IMR-90 (cell line): ENCODE measurements at regions not wholly inside any gene's neighbourhood (a gene's known extent, or its start where the extent isn't known, plus 50 kb on each side); places are given as distances from the start of the nearest gene placed in this dataset.

Source experiments
- ATAC-seq: fragments of 200-7000 bp; cut with Tn5 transposase; 2 replicates; pipeline ENCODE4 v1.9.1; 2020; ENCODE audit warnings: low read depth, mild to moderate bottlenecking, moderate library complexity
- BruUV-seq: library from RNA; stranded (reverse); fragments of 400-500 nt; replicated peaks from 2 replicates; lab custom pipeline; 2021; lab: Mats Ljungman, UMichigan
- CTCF ChIA-PET: fragments of 300-600 bp; formaldehyde crosslinking; extraction: SDS; loops from one replicate; lab custom pipeline; 2021; ENCODE audit warnings: antibody characterized with exemption; lab: Yijun Ruan, JAX
- POLR2A ChIA-PET: fragments of 300-600 bp; sonication (Branson Sonifier 250); formaldehyde crosslinking; loops from one replicate; lab custom pipeline; 2022; ENCODE audit warnings: antibody characterized with exemption; ENCODE audit not compliant: unreplicated experiment; lab: Charles Lee
- DNase-seq: peaks from one replicate; pipeline ENCODE4 v3.0.0; 2013
- H2AFZ ChIP-seq: replicated peaks from 2 replicates; pipeline ENCODE3; 2013; ENCODE audit warnings: low read length, mild to moderate bottlenecking; ENCODE audit not compliant: poor library complexity
- H2AK5ac ChIP-seq: 2 replicates; pipeline ENCODE4 v1.6.1; 2013; ENCODE audit warnings: low read depth, low read length, inconsistent platforms
- H2AK9ac ChIP-seq: replicated peaks from 2 replicates; pipeline ENCODE3; 2013; ENCODE audit warnings: mild to moderate bottlenecking, low read depth, low read length, moderate library complexity; ENCODE audit not compliant: poor library complexity
- H2BK120ac ChIP-seq: 2 replicates; pipeline ENCODE4 v1.6.1; 2013; ENCODE audit warnings: low read depth, low read length, inconsistent platforms
- H2BK15ac ChIP-seq: 3 replicates; pipeline ENCODE4 v1.6.1; 2013; ENCODE audit warnings: low read depth, low read length, inconsistent platforms
- H2BK20ac ChIP-seq: 2 replicates; pipeline ENCODE4 v1.6.1; 2013; ENCODE audit warnings: low read depth, mild to moderate bottlenecking, inconsistent platforms, low read length, moderate library complexity
- H2BK5ac ChIP-seq: 2 replicates; pipeline ENCODE4 v1.6.1; 2013; ENCODE audit warnings: mild to moderate bottlenecking, low read depth, low read length, inconsistent platforms; ENCODE audit not compliant: poor library complexity, severe bottlenecking
- H3K14ac ChIP-seq: replicated peaks from 2 replicates; pipeline ENCODE4 v1.6.1; 2013; ENCODE audit warnings: low read depth, low read length, inconsistent platforms
- H3K18ac ChIP-seq: 2 replicates; pipeline ENCODE4 v1.6.1; 2013; ENCODE audit warnings: low read depth, low read length, control low read depth
- H3K23ac ChIP-seq: 2 replicates; pipeline ENCODE4 v1.6.1; 2013; ENCODE audit warnings: low read depth, low read length, inconsistent platforms
- H3K27ac ChIP-seq: 2 replicates; pipeline ENCODE4 v1.5.1; 2013; ENCODE audit warnings: mild to moderate bottlenecking, control low read depth, low read length; ENCODE audit not compliant: insufficient read depth
- H3K27me3 ChIP-seq: 2 replicates; pipeline ENCODE4 v1.6.1; 2013; ENCODE audit warnings: low read length; ENCODE audit not compliant: control insufficient read depth, insufficient read depth
- H3K36me3 ChIP-seq: 2 replicates; pipeline ENCODE4 v1.6.1; 2013; ENCODE audit warnings: low read length, mixed read lengths; ENCODE audit not compliant: control insufficient read depth, insufficient read depth
- H3K4ac ChIP-seq: 2 replicates; pipeline ENCODE4 v1.6.1; 2013; ENCODE audit warnings: low read depth, low read length, inconsistent platforms
- H3K4me1 ChIP-seq: 2 replicates; pipeline ENCODE4 v1.6.1; 2013; ENCODE audit warnings: low read length, mixed read lengths; ENCODE audit not compliant: control insufficient read depth, insufficient read depth
- H3K4me2 ChIP-seq: 2 replicates; pipeline ENCODE4 v1.6.1; 2013; ENCODE audit warnings: low read depth, mild to moderate bottlenecking, control low read depth, low read length, moderate library complexity
- H3K4me3 ChIP-seq: 2 replicates; pipeline ENCODE4 v1.5.1; 2013; ENCODE audit warnings: low read depth, mild to moderate bottlenecking, control low read depth, low read length, moderate library complexity; ENCODE audit not compliant: insufficient read depth
- H3K56ac ChIP-seq: 2 replicates; pipeline ENCODE4 v1.6.1; 2013; ENCODE audit warnings: low read length, inconsistent platforms; ENCODE audit not compliant: insufficient read depth; ENCODE audit errors: extremely low read depth
- H3K79me1 ChIP-seq, 2 experiments: 2 replicates each; pipeline ENCODE4 v1.6.1; 2013; ENCODE audit warnings: low read length in 2 of 2, inconsistent platforms in 1 of 2, low read depth in 1 of 2
- H3K9ac ChIP-seq: 2 replicates; pipeline ENCODE4 v1.6.1; 2013; ENCODE audit warnings: low read depth, low read length, control low read depth
- H3K9me1 ChIP-seq: 2 replicates; pipeline ENCODE4 v1.6.1; 2013; ENCODE audit warnings: low read length, inconsistent platforms; ENCODE audit not compliant: insufficient read depth
- H3K9me3 ChIP-seq: 2 replicates; pipeline ENCODE4 v1.6.1; 2013; ENCODE audit warnings: low read length; ENCODE audit not compliant: control insufficient read depth, insufficient read depth
- H4K20me1 ChIP-seq: 2 replicates; pipeline ENCODE4 v1.6.1; 2013; ENCODE audit warnings: low read length, inconsistent platforms; ENCODE audit not compliant: insufficient read depth
- H4K5ac ChIP-seq: 2 replicates; pipeline ENCODE4 v1.6.1; 2013; ENCODE audit warnings: mild to moderate bottlenecking, low read depth, low read length, control low read depth
- H4K8ac ChIP-seq, 2 experiments: 2 replicates each; pipeline ENCODE4 v1.6.1; 2013; ENCODE audit warnings: low read depth in 2 of 2, low read length in 2 of 2, control low read depth in 1 of 2, inconsistent platforms in 1 of 2
- H4K91ac ChIP-seq: 2 replicates; pipeline ENCODE4 v1.6.1; 2013; ENCODE audit warnings: low read depth, low read length, inconsistent platforms; ENCODE audit not compliant: insufficient read depth
- BHLHE40 ChIP-seq: fragments of 150-350 bp; IDR thresholded peaks from 2 replicates; pipeline ENCODE4 v1.6.1; 2016; ENCODE audit warnings: mild to moderate bottlenecking, low read depth, low read length
- CEBPB ChIP-seq: IDR thresholded peaks from 2 replicates; pipeline ENCODE4 v1.6.1; 2012; ENCODE audit warnings: low read depth, low read length, improper control_type of control experiment
- CTCF ChIP-seq: conservative IDR thresholded peaks from 2 replicates; pipeline ENCODE4 v1.5.1; 2012; ENCODE audit warnings: mild to moderate bottlenecking, low read depth, low read length, improper control_type of control experiment
- MAFK ChIP-seq: IDR thresholded peaks from 2 replicates; pipeline ENCODE4 v1.6.1; 2012; ENCODE audit warnings: low read depth, low read length, improper control_type of control experiment
- MXI1 ChIP-seq: IDR thresholded peaks from 2 replicates; pipeline ENCODE4 v1.6.1; 2012; ENCODE audit warnings: low read depth, mild to moderate bottlenecking, low read length, moderate library complexity, borderline replicate concordance
- WGBS, 2 experiments: methylation state at CpG; one replicate each; pipeline versions ENCODE4 v1.1.5 to v1.1.7; 2013; ENCODE audit warnings: missing lambda C conversion rate in 2 of 2; ENCODE audit not compliant: insufficient read length in 1 of 2; ENCODE audit errors: extremely low coverage in 2 of 2; 5-methylcytosine and 5-hydroxymethylcytosine counted together
- dilution Hi-C: fragments of 300-500 bp; cut with HindIII; formaldehyde crosslinking; loops from one replicate; pipeline ENCODE4 v1.14.3; 2018; ENCODE audit warnings: low sequenced_read_pairs; ENCODE audit not compliant: unreplicated experiment
- in situ Hi-C: fragments of 300-500 bp; cut with MboI; formaldehyde crosslinking; loops from 3 replicates; pipeline ENCODE4 v1.14.3; 2019; ENCODE audit warnings: low sequenced_read_pairs, inconsistent platforms, mixed read lengths
- intact Hi-C: fragments of 100-400 bp; cut with micrococcal nuclease; formaldehyde crosslinking; loops from 2 replicates; pipeline ENCODE4 v1.10.0; 2022
- TF ChIP-seq, protein P1 (sequence below): fragments of 150-350 bp; IDR thresholded peaks from 2 replicates; pipeline ENCODE4 v1.6.1; 2017; ENCODE audit warnings: mild to moderate bottlenecking, antibody characterized with exemption, low read length, low read depth

- Histone ChIP-seq H3K79me1 (no peaks in the 10 kb centered on the region), H4K20me1 (no peaks in the 10 kb centered on the region), H3K36me3 (no peaks in the 10 kb centered on the region), H3K14ac (no peak overlapping the region), H3K9me3 (peaks cover 5% of the 10 kb centered on the region), H3K4ac (no peak overlapping the region), H3K56ac (no peak overlapping the region), H4K91ac (no peak overlapping the region), H2BK120ac (no peak overlapping the region), H3K27ac (no peak overlapping the region), H4K8ac (no peak overlapping the region), H4K5ac (no peak overlapping the region), H3K27me3 (peaks cover 12% of the 10 kb centered on the region; the same call in 1 of the 2 replicates), H3K18ac (no peak overlapping the region), H2BK15ac (no peak overlapping the region), H3K23ac (no peak overlapping the region), H2AFZ (no peak overlapping the region), H2BK20ac (no peak overlapping the region), H3K4me3 (no peak overlapping the region), H2AK5ac (no peak overlapping the region), H2BK5ac (no peak overlapping the region), H3K9me1 (no peaks in the 10 kb centered on the region), H3K9ac (no peak overlapping the region), H3K4me1 (no peaks in the 10 kb centered on the region), H3K4me2 (no peak overlapping the region), H2AK9ac (no peak overlapping the region)
- DNase-seq (no peak), ATAC-seq (no peak)
- intact Hi-C loops: no loop called here
- no TSS peak for BruUV-seq
- dilution Hi-C loops: no loop called here
- WGBS, 2 experiments: 83 to 100% methylated on average over 7 of the region's 7 CpGs
- in situ Hi-C loops: no loop called here
- ChIA-PET CTCF (no interaction called here), POLR2A (no interaction called here)
- no peak for TF ChIP-seq CEBPB
- TF ChIP-seq, protein P1, sequence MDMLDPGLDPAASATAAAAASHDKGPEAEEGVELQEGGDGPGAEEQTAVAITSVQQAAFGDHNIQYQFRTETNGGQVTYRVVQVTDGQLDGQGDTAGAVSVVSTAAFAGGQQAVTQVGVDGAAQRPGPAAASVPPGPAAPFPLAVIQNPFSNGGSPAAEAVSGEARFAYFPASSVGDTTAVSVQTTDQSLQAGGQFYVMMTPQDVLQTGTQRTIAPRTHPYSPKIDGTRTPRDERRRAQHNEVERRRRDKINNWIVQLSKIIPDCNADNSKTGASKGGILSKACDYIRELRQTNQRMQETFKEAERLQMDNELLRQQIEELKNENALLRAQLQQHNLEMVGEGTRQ: no peak
- no peak for TF ChIP-seq BHLHE40
- TF ChIP-seq MAFK: no peak
- TF ChIP-seq MXI1: no peak
- TF ChIP-seq CTCF: no peak
Observed at GRCh38 chr7:442457-442856, 77.2 kb downstream of the PDGFA start.
